CD1c-positive myeloid dendritic cell (primary cell): ENCODE measurements at regions not wholly inside any gene's neighbourhood (a gene's known extent, or its start where the extent isn't known, plus 50 kb on each side); places are given as distances from the start of the nearest gene placed in this dataset.

Source experiments
- DNase-seq: peaks from one replicate; pipeline ENCODE4 v3.0.0-alpha.2; 2016; ENCODE audit errors: extremely low spot score

GRCh38 chr21:20645344-20645743 is 352.9 kb upstream of the NCAM2 start:
- no peak for DNase-seq

- no peak for DNase-seq
Observed at GRCh38 chr21:20646431-20647165, 351.6 kb upstream of the NCAM2 start.

DNA sequence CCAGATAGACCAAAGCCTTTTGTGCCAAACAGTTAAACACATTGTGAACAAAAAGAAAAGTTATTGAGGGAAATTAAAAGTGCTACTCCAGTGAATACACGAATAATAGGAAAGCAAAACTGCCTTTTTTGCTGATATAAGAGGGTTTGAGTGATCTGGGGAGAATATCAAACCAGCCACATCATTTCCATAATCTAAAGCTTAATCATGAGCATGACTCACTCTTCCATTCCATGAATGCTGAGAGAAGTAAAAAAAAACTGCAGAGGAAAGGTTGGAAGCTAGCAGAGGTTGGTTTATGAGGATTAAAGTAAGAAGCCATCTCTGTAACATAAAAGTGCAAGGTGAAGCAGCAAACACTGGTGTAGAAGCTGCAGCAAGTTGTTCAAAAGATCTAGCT is 350.6 kb upstream of the NCAM2 start:
- DNase-seq, result no peak

DNA sequence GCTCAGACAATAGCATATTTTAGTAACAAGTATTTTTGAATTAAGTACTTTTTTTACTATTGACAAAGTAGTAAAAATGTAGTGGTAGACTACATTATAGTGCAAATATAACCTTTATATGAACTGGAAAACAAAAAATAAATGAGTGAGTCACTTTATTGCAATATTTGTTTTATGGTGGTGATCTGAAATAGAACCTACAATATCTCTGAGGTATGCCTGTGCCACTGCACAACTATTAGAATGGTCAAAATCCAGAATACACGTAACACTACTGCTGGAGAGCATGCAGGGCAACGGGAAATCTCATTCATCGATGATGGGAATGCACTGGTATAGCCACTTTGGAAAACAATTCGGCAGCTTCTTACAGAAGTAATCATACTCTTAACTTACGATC is 349.0 kb upstream of the NCAM2 start:
- no peak for DNase-seq

- DNase-seq, result no peak
Observed at GRCh38 chr21:20652846-20653245, 345.4 kb upstream of the NCAM2 start.

DNA sequence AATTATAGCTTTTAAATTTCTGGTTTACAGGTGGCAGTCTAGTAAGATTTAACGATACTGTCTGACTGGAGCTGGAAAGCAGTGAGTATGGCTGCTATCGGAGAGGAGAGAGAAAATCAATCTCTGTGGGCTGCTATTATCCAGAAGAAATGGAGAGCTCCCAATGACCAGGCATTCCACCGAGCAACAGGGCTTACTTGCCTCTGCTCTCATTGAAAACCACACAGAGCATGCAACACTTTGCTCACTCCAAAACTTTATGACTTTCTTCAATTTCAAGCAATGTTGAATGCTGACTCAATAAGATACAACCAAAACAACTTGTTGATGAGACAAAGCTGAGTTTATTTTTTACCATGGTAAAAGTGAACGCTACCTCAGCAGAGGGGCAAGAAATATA is 337.0 kb upstream of the NCAM2 start:
- DNase-seq, result no peak

DNA sequence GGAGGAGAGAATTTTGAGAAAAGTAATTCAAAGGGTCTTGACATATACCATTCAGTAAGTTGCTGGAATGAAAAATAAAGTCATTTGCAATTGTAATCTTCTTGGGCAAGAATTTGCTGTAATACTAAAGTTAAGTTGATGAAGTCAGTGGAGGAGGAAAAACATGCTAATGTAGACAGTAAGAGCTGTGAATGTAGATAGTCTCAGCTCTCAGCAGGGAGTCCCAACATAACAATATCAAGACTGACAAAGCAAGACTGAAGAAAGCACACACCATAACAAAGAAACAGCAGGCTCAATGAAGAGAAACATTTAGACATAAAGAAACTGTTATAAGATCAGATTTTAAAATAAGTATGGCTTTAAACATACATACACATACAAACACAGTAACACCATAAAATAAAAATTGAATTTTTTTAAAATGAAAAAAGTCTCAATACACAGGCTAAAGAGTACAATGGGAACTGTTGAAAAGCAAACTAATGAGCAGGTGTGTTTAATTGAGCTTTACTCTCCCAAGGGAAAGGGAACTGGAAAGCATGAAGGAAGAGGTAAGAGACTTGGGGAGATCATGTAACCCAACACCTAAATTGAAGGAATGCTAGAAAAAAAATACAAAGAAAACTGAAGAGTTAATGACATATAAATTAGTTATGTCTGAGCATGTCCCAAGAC is 336.3 kb upstream of the NCAM2 start:
- DNase-seq, result no peak

GRCh38 chr21:20662514-20662913 is 335.7 kb upstream of the NCAM2 start:
- DNase-seq, result no peak

DNA sequence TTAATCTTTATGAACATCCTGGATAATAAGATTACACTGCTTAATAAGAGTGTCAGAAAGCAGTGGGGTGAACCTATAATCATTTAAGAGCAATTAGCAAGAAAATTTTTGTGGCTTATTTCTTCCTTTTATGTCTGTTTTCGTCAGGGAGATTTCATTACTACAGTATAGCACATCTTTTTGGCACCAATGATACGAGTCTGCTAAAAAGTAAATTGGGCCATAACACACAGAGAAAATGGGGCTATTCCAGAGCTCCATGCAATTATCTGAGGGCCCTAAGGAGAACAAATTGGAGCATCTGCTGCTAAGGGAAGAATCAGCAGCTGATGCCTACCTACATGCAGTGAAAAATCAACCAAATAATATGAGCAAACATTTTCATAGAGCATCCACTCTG is 330.3 kb upstream of the NCAM2 start:
- no peak for DNase-seq

GRCh38 chr21:20685475-20685874 is 312.7 kb upstream of the NCAM2 start:
- DNase-seq, result no peak

GRCh38 chr21:20698585-20698984 is 299.6 kb upstream of the NCAM2 start:
- no peak for DNase-seq

DNA sequence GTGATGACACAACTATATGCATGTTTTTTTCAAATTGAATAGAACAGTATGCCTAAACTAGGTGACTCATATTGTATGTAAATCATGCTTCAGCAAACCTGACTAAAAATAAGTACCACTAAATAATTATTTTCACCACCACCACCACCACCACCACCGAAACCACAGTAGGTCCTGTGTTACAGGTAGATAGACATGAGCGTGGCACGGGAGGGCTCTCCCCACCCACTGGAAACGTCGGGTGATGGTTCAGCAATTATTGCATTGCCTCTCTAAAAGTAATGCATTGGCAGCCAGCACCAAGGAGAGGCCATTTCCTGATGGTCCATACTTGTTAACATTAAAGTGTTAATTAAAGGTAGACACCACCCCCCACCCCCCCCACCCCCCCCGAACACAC is 297.0 kb upstream of the NCAM2 start:
- DNase-seq, result no peak

DNA sequence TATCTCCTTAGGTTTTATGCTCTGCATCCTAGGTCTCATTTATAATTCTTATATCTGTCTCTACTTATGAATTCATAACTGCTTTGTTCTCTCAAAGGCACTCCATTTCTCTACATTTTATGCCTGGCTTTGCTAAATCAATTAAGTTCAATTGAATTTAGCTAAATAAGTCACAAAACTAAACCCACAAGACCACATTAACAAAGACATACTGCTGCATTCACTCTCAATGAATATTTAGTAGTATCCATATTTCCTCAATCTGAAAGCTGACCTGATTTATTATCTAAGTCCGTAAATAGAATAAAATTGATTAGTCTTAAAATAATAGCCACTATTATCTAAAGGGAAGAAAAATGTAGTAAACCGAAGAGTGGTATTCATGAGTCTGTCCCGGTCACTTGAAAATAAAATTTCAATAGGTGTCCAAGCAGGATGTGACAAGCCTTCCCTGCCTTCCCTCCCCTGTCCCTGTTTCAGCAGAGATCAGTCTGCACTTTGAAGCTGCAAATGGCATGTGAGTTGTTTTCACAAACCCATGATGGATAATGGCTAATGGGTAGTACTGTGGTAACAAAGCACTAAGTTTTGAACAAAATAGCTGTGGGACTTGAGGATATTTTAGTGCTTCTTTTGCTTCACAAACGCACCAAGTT is 295.0 kb upstream of the NCAM2 start:
- DNase-seq, result no peak

GRCh38 chr21:20720623-20721022 is 277.6 kb upstream of the NCAM2 start:
- no peak for DNase-seq

DNA sequence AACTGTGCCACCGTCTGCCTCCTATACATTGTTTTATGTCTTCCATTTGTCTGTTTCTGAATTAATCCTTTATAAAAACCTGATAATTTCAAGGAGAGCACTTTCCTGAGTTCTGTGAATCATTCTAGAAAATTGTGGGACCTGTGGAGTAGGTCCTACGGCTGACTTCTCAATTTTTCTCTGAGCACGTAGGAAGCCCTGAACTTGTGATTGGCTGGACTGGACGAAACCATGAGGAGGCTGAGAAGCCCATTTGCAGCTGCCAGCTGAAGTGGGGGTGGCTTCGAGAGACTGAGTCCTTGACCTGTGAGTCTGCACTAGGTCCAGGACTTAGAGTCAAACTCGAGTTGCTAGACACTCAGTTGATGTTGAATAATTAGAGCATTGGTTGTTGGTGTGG is 277.1 kb upstream of the NCAM2 start:
- no peak for DNase-seq

DNA sequence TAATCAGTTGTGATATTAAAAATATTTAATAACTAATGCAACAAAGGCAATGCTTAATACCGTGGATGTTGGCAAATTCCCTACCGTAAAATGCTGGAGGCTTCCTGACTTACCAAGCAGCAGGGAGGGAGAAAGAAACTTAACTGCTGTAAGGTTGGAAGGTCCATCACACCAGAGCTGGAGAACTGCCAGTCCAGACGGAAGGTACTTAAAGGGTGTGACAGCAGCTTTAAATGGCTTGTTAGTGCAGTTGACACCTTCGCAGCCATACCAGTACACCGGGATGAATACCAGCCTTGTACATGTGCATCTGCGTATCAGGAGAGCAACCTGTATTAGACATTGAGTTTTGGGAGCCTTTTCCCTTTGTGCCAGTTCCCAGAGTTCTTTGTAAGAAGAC is 269.5 kb upstream of the NCAM2 start:
- DNase-seq, result no peak

DNA sequence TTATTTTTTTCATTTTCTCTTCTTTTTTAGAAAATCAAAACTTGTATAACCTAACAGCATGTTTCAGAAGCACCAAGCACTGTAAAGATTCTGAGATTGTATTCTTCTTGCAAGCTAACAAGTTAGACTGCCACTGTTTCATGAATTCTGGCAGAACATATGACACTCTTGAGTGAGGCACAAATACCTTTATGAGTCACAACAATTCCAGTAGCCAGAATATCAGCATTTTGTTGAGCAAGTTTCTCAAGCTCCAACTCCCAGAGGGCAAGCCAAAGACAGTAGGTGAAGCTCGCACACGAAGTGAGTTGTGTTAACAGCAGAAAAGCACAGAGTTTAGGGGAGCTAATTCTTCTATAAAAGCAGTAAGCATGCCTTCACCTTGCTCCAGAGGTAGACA is 268.8 kb upstream of the NCAM2 start:
- DNase-seq, result no peak

DNA sequence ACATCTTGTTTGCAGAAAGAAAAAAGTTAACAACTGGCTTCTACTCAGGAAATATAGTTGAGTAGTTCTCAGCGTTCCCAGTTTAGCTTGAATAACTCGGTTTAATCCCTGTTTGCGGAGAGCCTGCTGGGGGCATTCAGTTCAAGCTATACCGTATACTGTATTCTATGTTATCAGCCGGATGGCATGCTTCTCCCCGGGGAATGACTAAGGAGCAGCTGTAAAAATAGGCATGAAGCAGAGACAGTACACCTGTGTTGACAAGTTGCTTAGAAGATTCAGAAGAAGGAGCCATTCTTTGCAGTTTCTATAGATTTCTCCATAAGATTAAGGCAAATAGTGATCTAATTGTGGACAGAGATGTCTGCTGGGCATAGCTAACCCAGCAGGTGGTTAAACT is 267.8 kb upstream of the NCAM2 start:
- no peak for DNase-seq

- DNase-seq, result no peak
Observed at GRCh38 chr21:20735257-20735656, 263.0 kb upstream of the NCAM2 start.

DNA sequence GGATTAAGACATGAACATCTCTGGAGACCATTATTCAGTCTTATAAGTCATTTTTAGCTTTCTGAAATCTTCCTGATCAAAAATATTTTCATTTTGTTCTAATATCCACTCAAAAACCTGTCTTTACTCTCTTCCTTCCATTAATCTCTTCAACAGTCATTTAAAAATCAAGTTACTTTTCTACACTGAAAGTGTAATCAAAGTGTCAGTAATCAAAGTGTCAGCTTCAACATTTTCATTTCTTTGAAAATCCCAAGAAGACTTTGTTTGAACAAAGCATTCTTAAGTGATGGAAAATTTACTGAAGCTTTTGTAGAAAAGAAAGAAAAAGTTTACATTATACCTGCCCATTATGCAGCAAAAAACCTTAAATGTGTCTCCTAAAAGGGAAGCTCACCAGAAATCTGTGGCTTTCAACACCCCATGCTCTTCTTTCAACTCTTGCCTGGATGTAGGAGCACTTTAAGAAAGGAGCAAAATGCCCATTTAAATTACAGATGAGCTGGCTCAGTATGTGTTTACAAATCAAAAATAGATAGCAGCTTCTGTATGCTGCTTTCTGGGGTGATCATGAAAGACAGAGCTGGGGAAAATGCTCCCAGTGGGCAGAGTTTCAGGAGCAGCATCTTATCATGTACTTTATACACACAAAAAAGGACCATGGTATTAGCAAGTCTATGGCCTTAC is 260.8 kb upstream of the NCAM2 start:
- no peak for DNase-seq

DNA sequence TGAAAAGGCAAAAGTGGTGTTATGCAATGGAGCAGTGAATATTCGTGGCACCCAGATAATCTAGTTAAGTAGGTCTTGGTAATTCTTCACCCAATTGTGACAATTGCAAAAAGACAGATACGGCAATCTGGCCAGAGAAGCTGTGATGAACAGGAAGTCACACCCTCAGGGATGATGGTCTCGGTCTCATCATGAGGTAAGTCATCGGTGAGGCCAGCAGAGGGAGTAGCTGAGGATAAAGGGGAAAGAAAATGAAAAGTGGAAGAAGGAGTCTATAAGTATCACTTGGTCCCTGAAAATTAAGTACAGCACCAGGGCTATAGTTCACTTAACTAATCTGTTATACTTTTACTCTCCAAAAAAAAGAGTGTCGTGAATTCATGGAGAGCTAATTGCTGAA is 258.8 kb upstream of the NCAM2 start:
- no peak for DNase-seq

DNA sequence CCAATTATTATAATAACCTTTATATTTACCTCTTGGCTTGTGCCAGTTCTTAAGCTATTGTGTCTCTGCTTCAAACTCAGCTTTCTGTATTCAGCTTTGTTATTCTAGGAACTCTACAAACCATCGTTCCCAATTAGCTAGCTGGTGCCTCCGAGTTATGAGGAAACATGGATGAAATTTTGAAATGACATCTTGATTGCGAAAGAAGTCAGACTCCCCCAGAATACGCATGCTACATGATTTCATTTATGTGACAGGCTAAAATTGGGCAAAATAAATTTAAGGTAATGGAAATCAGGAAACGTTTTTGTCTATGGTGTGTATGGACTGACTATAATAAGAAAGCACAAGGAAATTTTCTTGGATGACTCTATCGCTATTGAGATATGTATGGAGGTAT is 256.8 kb upstream of the NCAM2 start:
- DNase-seq, result no peak

DNA sequence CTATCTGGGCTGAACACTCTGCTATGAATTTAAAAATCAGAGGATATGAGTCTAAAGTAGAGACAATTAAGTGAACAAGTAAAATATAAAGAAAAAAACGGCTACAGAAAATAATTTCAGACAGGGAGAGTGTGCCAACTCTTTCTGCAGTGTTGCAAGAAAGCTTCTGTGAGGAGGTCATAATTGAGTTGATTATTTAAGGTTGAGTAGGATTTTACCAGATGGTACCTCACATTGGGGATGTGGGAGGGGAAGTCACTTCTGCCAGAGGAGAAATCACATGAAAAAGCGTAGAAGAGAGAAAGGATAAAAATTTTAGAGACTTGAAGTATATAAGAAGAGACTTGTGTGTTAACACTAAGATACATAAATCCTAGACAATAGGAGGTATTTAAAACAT is 238.0 kb upstream of the NCAM2 start:
- no peak for DNase-seq
